T-cell (primary cell): ENCODE measurements at regions not wholly inside any gene's neighbourhood (a gene's known extent, or its start where the extent isn't known, plus 50 kb on each side); places are given as distances from the start of the nearest gene placed in this dataset.

Experiments
- ATAC-seq, 4 experiments: fragments of 200-7000 bp in 3 of 4; fragments of 150-1000 bp in 1 of 4; cut with Tn5 transposase; replicated peaks in 1 of 4; 1 replicate in 3 of 4; 2 replicates in 1 of 4; pipeline ENCODE4 v1.10.0; 2021; ENCODE audit warnings: moderate library complexity in 3 of 4, mild to moderate bottlenecking in 2 of 4, moderate number of reproducible peaks in 1 of 4
- CTCF ChIA-PET, 2 donors: fragments of 300-600 bp; sonication (Branson Sonifier 250); formaldehyde crosslinking; loops; one replicate each; lab custom pipeline; 2022; ENCODE audit warnings: antibody characterized with exemption in 2 of 2; lab: Charles Lee
- POLR2A ChIA-PET, 2 donors: fragments of 300-600 bp; sonication (Branson Sonifier 250); formaldehyde crosslinking; loops; one replicate each; lab custom pipeline; 2022; ENCODE audit warnings: antibody characterized with exemption in 2 of 2; lab: Charles Lee
- DNase-seq, 35 experiments: peaks; one replicate each; pipeline versions ENCODE4 v3.0.0 to v3.0.0-alpha.2; 2013 to 2023
- H3K27ac ChIP-seq: one replicate; pipeline ENCODE4 v1.5.1; 2013; ENCODE audit warnings: low read length
- H3K27me3 ChIP-seq, 2 experiments: replicated peaks in 1 of 2; 1 replicate in 1 of 2; 2 replicates in 1 of 2; pipeline versions ENCODE4 v1.6.1 to v1.7.0; 2013; ENCODE audit warnings: low read length in 1 of 2, mixed read lengths in 1 of 2; ENCODE audit not compliant: control insufficient read depth in 2 of 2, insufficient read depth in 2 of 2; ENCODE audit errors: extremely low read depth in 1 of 2
- H3K36me3 ChIP-seq, 2 donors: 1 replicate in 1 of 2; 2 replicates in 1 of 2; pipeline versions ENCODE4 v1.6.1 to v1.7.0; 2013; ENCODE audit warnings: low read length in 1 of 2; ENCODE audit not compliant: control insufficient read depth in 2 of 2, insufficient read depth in 1 of 2; ENCODE audit errors: extremely low read depth in 1 of 2
- H3K4me1 ChIP-seq, 2 experiments: 1 replicate in 1 of 2; 2 replicates in 1 of 2; pipeline versions ENCODE4 v1.6.1 to v1.7.0; 2013; ENCODE audit warnings: low read length in 2 of 2, mixed read lengths in 1 of 2; ENCODE audit not compliant: insufficient read depth in 2 of 2, control insufficient read depth in 1 of 2; ENCODE audit errors: extremely low read depth in 1 of 2
- H3K4me3 ChIP-seq, 2 donors: 1 replicate in 1 of 2; 2 replicates in 1 of 2; pipeline versions ENCODE4 v1.5.1 to v1.7.0; 2013; ENCODE audit warnings: mild to moderate bottlenecking in 2 of 2, low read length in 1 of 2, moderate library complexity in 1 of 2; ENCODE audit not compliant: control insufficient read depth in 1 of 2; ENCODE audit errors: extremely low read depth in 1 of 2
- H3K9me3 ChIP-seq: 2 replicates; pipeline ENCODE4 v1.7.0; 2013
- H3K27ac Mint-ChIP-seq, 2 donors: one replicate each; pipeline ENCODE4 v1.8.0; 2020 to 2021; ENCODE audit warnings: mild to moderate bottlenecking in 2 of 2, mixed read lengths in 2 of 2
- H3K27me3 Mint-ChIP-seq, 2 donors: one replicate each; pipeline ENCODE4 v1.8.0; 2021 to 2022; ENCODE audit warnings: mixed read lengths in 2 of 2
- H3K36me3 Mint-ChIP-seq: one replicate; pipeline ENCODE4 v1.8.0; 2021; ENCODE audit warnings: mixed read lengths
- H3K4me1 Mint-ChIP-seq, 3 donors: one replicate each; pipeline ENCODE4 v1.8.0; 2020 to 2022; ENCODE audit warnings: mixed read lengths in 3 of 3, mild to moderate bottlenecking in 1 of 3
- H3K4me3 Mint-ChIP-seq, 3 donors: one replicate each; pipeline ENCODE4 v1.8.0; 2020 to 2022; ENCODE audit warnings: mild to moderate bottlenecking in 3 of 3, mixed read lengths in 3 of 3, moderate library complexity in 3 of 3
- H3K9me3 Mint-ChIP-seq, 3 donors: one replicate each; pipeline ENCODE4 v1.8.0; 2020 to 2022; ENCODE audit warnings: mixed read lengths in 3 of 3
- WGBS: methylation state at CpG from one replicate; pipeline ENCODE4 v1.1.5; 2013; ENCODE audit warnings: missing lambda C conversion rate; ENCODE audit not compliant: insufficient coverage; 5-methylcytosine and 5-hydroxymethylcytosine counted together

DNA sequence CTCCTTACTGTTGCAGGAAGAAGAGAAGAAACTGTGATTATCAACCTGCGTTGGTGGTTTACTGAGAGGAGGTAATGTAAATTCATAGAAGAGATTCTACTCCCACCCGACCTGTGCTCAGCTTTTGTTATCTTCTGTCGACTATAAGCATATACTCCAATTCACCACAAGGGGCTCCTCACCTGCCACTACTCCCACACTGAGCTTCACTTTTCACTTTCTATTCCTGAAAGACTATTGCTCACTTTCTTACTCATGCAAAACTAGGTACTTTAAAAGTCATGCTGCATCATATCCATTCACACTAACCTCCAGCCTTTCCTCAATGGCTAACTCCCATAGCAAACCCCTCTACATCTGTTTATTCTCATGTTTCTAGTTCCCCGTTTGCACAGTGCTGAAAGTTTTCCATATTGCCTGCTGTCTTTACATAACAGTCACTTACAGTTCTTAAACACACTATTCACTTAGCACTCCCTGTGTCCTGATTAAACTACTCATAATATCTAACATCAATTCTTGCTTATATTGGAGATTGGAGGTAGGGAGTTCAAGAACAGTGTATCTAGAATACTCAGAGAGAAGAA lies 1062.6 kb downstream of the NR2F1-AS1 start:
- Mint-ChIP-seq H3K4me3 (no peak overlapping the region), H3K27ac (no peak overlapping the region), H3K36me3 (no peaks in the 10 kb centered on the region), H3K27me3 (no peaks in the 10 kb centered on the region), H3K4me1 (no peaks in the 10 kb centered on the region), H3K9me3 (peaks cover 4 to 19% (median 9%) of the 10 kb centered on the region in 3 donors)
- no peaks in the 10 kb centered on the region for H3K9me3 ChIP-seq
- ChIA-PET POLR2A (no interaction called here), CTCF (no interaction called here)
- no peak for DNase-seq
- no peaks in the 10 kb centered on the region for H3K36me3 ChIP-seq
- no peaks in the 10 kb centered on the region for H3K4me1 ChIP-seq
- no peak overlapping the region for H3K4me3 ChIP-seq
- no peak for ATAC-seq
- 39% methylated on average over 3 of the region's 4 CpGs for WGBS
- no peaks in the 10 kb centered on the region for H3K27me3 ChIP-seq
- no peak overlapping the region for H3K27ac ChIP-seq

GRCh38 chr5:92514896-92515295 lies 1066.1 kb downstream of the NR2F1-AS1 start:
- ChIA-PET POLR2A (interaction anchor here in 1 of 2 donors (0.5 kb wide), 1 partner anchor 129 kb away, joined by 3 read pairs; no protein-coding TSS in a partner anchor), CTCF (interaction anchor here in 1 of 2 donors (0.6 kb wide), 1 partner anchor 62 kb away, joined by 6 read pairs; no protein-coding TSS in a partner anchor)
- H3K9me3 ChIP-seq = no peaks in the 10 kb centered on the region
- no peak overlapping the region for H3K4me3 ChIP-seq
- no peaks in the 10 kb centered on the region for H3K4me1 ChIP-seq
- H3K4me1 Mint-ChIP-seq = no peaks in the 10 kb centered on the region
- H3K27ac ChIP-seq = no peak overlapping the region
- peaks cover 20 to 37% (median 21%) of the 10 kb centered on the region in 3 donors for H3K9me3 Mint-ChIP-seq
- H3K36me3 ChIP-seq = no peaks in the 10 kb centered on the region
- H3K27me3 ChIP-seq = no peaks in the 10 kb centered on the region
- H3K27ac Mint-ChIP-seq = no peak overlapping the region
- H3K4me3 Mint-ChIP-seq = no peak overlapping the region
- no peaks in the 10 kb centered on the region for H3K27me3 Mint-ChIP-seq
- H3K36me3 Mint-ChIP-seq = no peaks in the 10 kb centered on the region
- DNase-seq (no peak), ATAC-seq (no peak)

DNA sequence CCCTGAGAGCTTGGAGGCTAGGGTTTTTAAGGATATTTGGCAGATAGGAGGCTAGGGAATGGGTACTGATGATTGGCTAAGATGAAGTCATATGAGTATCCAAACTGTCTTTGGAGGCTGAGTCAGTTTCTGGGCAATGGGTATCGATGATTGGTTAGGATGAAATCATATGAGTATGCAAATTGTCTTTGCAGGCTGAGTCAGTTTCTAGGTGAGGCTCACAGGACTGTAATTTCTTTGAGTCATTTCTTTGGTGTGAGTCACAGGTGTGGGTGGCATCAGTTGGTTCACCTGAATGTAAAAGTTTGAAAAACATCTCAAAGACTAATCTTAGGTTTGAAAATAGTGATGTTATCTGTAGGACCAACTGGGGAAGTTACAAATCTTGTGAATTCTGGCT lies 1068.0 kb downstream of the NR2F1-AS1 start:
- Mint-ChIP-seq H3K27me3 (no peaks in the 10 kb centered on the region), H3K4me1 (no peaks in the 10 kb centered on the region), H3K27ac (no peak overlapping the region), H3K9me3 (peaks cover 24 to 42% (median 26%) of the 10 kb centered on the region in 3 donors), H3K36me3 (no peaks in the 10 kb centered on the region), H3K4me3 (no peak overlapping the region)
- Histone ChIP-seq H3K4me1 (no peaks in the 10 kb centered on the region), H3K27me3 (no peaks in the 10 kb centered on the region), H3K4me3 (no peak overlapping the region), H3K9me3 (no peaks in the 10 kb centered on the region), H3K36me3 (no peaks in the 10 kb centered on the region), H3K27ac (no peak overlapping the region)
- CTCF ChIA-PET = no interaction called here
- WGBS = 47% methylated on average over 1 of the region's 1 CpG
- ATAC-seq (no peak), DNase-seq (no peak)
- POLR2A ChIA-PET = no interaction called here

- ATAC-seq (no peak), DNase-seq (no peak)
- H3K36me3 Mint-ChIP-seq = no peaks in the 10 kb centered on the region
- Histone ChIP-seq H3K4me1 (no peaks in the 10 kb centered on the region), H3K36me3 (no peaks in the 10 kb centered on the region), H3K9me3 (no peaks in the 10 kb centered on the region), H3K27ac (no peak overlapping the region), H3K27me3 (no peaks in the 10 kb centered on the region), H3K4me3 (no peak overlapping the region)
- ChIA-PET CTCF (no interaction called here), POLR2A (no interaction called here)
- H3K27me3 Mint-ChIP-seq = no peaks in the 10 kb centered on the region
- H3K9me3 Mint-ChIP-seq = peaks cover 28 to 32% (median 31%) of the 10 kb centered on the region in 3 donors
- H3K27ac Mint-ChIP-seq = no peak overlapping the region
- no peak overlapping the region for H3K4me3 Mint-ChIP-seq
- no peaks in the 10 kb centered on the region for H3K4me1 Mint-ChIP-seq
These were observed 1072.7 kb downstream of the NR2F1-AS1 start for GRCh38 chr5:92508271-92508670.

- no peaks in the 10 kb centered on the region for H3K36me3 Mint-ChIP-seq
- H3K27ac Mint-ChIP-seq = no peak overlapping the region
- H3K27me3 Mint-ChIP-seq = no peaks in the 10 kb centered on the region
- no peaks in the 10 kb centered on the region for H3K36me3 ChIP-seq
- no peaks in the 10 kb centered on the region for H3K4me1 ChIP-seq
- CTCF ChIA-PET = no interaction called here
- H3K4me3 Mint-ChIP-seq = no peak overlapping the region
- POLR2A ChIA-PET = no interaction called here
- H3K27me3 ChIP-seq = no peaks in the 10 kb centered on the region
- no peaks in the 10 kb centered on the region for H3K4me1 Mint-ChIP-seq
- DNase-seq (no peak), ATAC-seq (no peak)
- peaks cover 20 to 25% (median 20%) of the 10 kb centered on the region in 3 donors for H3K9me3 Mint-ChIP-seq
- H3K9me3 ChIP-seq = no peaks in the 10 kb centered on the region
- no peak overlapping the region for H3K27ac ChIP-seq
- H3K4me3 ChIP-seq = no peak overlapping the region
These were observed 1075.1 kb downstream of the NR2F1-AS1 start for GRCh38 chr5:92505925-92506324.

GRCh38 chr5:92505145-92505544 lies 1075.9 kb downstream of the NR2F1-AS1 start:
- Mint-ChIP-seq H3K27ac (no peak overlapping the region), H3K9me3 (peaks cover 14 to 19% (median 15%) of the 10 kb centered on the region in 3 donors), H3K4me1 (no peaks in the 10 kb centered on the region), H3K36me3 (no peaks in the 10 kb centered on the region), H3K27me3 (no peaks in the 10 kb centered on the region), H3K4me3 (no peak overlapping the region)
- whole genome bisulfite sequencing = no CpG with 5 or more reads among the region's 3 CpGs
- CTCF ChIA-PET = no interaction called here
- H3K4me1 ChIP-seq = no peaks in the 10 kb centered on the region
- H3K9me3 ChIP-seq = no peaks in the 10 kb centered on the region
- H3K27ac ChIP-seq = no peak overlapping the region
- POLR2A ChIA-PET = no interaction called here
- ATAC-seq = no peak
- no peaks in the 10 kb centered on the region for H3K36me3 ChIP-seq
- no peak for DNase-seq
- H3K27me3 ChIP-seq = no peaks in the 10 kb centered on the region
- H3K4me3 ChIP-seq = no peak overlapping the region

- Histone ChIP-seq H3K27ac (no peak overlapping the region), H3K36me3 (no peaks in the 10 kb centered on the region), H3K27me3 (no peaks in the 10 kb centered on the region), H3K4me3 (no peak overlapping the region), H3K4me1 (no peaks in the 10 kb centered on the region), H3K9me3 (no peaks in the 10 kb centered on the region)
- Mint-ChIP-seq H3K27me3 (no peaks in the 10 kb centered on the region), H3K27ac (no peak overlapping the region), H3K4me3 (no peak overlapping the region), H3K4me1 (no peaks in the 10 kb centered on the region), H3K36me3 (no peaks in the 10 kb centered on the region), H3K9me3 (peaks cover 14 to 19% (median 15%) of the 10 kb centered on the region in 3 donors)
- DNase-seq = no peak
- no peak for ATAC-seq
- POLR2A ChIA-PET = no interaction called here
- 0% methylated on average over 1 of the region's 2 CpGs for WGBS
- CTCF ChIA-PET = no interaction called here
These were observed 1076.7 kb downstream of the NR2F1-AS1 start for GRCh38 chr5:92504346-92504745.
